ENCODE measurements at regions not wholly inside any gene's neighbourhood (a gene's known extent, or its start where the extent isn't known, plus 50 kb on each side); places are given as distances from the start of the nearest gene placed in this dataset.

GRCh38 chrX:149151805-149152757, 353.0 kb downstream of the IDS start:
- TF ChIP-seq CTCF (IDR thresholded peaks at IDR 0.05) (no peak), EP300 (IDR thresholded peaks at IDR 0.05) (no peak), POLR2A (IDR thresholded peaks at IDR 0.05) (no peak)
